LoVo (cell line): ENCODE measurements at regions not wholly inside any gene's neighbourhood (a gene's known extent, or its start where the extent isn't known, plus 50 kb on each side); places are given as distances from the start of the nearest gene placed in this dataset.
"Not testable (repeated sequence)": the region's sequence is repeated elsewhere in the genome, so short reads cannot be mapped to it uniquely, and the experiment has no call there.

Experiments used
- DNase-seq: peaks from one replicate; pipeline ENCODE4 v3.0.0-alpha.2; 2016; ENCODE audit warnings: low spot score

GRCh38 chr3:181265750-181266333 lies 276.3 kb upstream of the DNAJC19 start:
- DNase-seq = peak; percentile 7

- DNase-seq = no peak
Measured at GRCh38 chr3:181264486-181264885, 274.9 kb upstream of the DNAJC19 start.

DNA sequence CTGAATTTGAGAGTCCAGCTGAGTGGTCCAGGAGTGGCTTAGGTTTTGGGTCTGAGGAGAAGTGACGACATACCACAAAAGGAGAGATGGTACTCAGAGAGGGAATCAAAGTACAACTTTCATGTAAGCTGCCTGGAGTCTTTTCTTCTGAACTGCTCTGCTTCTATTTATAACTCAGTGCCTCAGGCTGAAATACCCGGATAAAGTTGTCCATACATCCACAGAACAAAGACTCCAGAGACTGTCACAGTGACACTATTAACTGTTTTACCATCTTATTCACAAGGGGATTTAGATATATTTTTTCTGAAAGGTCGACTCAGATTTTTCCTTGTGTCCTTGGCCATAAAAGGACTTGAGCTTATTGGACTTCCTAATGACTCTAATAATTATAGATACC lies 264.3 kb upstream of the DNAJC19 start:
- no peak for DNase-seq

DNA sequence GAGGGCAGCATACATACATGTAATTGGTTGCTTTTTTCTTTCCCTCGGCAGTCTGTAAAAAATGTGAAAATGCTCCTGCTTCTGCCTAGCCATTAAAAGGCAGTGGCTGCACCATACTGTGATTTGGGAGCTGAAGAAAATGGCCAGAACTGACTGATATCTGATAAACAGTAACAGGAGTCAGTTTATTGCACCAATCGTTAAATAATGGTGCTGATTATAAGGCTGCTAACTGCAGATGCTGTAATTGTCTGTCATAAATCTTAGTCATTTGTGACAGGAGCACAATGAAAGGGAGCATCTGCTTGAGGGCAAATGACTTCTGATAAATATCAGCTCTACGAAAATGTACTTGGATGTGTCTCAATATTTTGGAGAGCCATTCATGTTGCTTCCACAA lies 263.1 kb upstream of the DNAJC19 start:
- no peak for DNase-seq

DNA sequence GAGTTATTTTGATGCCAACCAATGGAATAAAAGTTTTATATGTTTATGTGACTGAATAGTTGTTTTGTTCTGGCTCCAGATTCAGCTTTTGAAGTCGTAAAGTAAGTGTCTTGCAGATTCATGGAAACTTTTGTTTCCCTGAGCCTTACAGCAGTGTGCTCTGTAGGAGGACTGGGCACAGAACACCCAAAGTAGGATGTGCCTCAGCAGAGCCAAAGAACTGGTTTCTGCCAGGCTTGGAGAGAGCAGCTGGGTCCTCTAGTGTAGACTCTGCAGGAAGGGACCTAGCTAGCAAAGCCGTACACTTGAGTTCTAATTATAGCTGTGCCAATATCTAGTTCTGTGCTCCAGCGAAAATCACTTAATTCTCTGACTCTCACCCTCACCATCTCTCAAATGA lies 261.2 kb upstream of the DNAJC19 start:
- no peak for DNase-seq

GRCh38 chr3:181239441-181239840 lies 249.9 kb upstream of the DNAJC19 start:
- no peak for DNase-seq

DNA sequence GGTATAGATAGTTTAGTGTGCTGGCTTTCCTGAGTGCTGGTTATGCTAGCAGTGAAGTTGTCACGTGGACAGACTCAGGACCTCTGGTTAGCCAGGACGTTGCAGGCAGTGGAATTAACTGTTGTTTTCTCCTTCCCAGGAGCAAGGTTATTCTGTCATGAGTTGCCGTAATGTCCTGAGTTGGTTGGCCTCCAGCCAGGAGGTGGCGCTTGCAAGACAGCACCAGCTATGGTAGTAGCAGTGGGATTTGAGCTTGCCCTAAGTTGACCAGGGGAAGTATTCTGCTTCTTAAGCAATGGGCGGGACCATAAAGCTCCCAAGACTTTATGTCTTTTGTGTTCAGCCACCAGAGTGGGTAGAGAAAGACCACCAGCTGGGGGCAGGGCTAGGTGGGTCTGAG lies 240.7 kb upstream of the DNAJC19 start:
- DNase-seq = no peak

DNA sequence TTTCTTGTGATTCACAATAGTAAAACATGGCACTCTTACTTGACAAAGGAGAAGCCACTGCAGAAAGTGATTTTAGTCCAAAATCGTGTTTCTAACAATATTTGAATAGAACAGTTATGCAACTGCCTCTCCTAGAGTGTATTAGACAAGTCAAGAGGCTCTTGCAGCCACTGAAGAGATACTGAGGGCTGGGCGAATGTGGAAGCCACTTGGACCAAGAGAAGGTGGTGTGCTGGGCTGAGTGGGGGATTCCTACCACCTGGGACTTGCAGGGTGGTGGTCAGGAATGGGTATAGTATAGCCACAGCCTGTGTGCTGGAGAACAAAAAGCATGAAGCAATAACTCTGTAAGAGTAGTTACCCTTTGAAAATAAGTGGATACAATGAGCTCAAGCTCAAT lies 223.8 kb upstream of the DNAJC19 start:
- DNase-seq = no peak

GRCh38 chr3:181212271-181212670 lies 222.7 kb upstream of the DNAJC19 start:
- DNase-seq = no peak

DNA sequence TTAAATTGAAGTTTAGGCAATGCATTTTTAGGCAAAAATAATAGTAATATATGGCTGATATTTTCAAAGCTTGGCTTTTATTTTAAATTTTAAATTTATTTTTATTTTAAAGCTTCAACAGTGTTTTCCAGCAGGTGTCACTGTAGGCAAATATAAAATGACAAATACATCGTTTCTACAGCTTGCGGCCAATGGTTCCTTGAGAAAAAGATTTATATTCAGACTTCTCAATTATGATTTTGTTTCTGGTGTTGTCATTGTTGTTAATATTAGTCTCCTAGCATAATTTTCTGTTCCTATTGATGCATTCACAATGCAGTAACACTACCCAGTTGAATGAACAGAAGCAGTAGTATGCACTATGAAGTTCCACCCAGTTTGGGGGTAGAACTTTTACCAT lies 220.7 kb upstream of the DNAJC19 start:
- DNase-seq = peak; percentile 8

GRCh38 chr3:181189556-181189955 lies 200.0 kb upstream of the DNAJC19 start:
- no peak for DNase-seq

DNA sequence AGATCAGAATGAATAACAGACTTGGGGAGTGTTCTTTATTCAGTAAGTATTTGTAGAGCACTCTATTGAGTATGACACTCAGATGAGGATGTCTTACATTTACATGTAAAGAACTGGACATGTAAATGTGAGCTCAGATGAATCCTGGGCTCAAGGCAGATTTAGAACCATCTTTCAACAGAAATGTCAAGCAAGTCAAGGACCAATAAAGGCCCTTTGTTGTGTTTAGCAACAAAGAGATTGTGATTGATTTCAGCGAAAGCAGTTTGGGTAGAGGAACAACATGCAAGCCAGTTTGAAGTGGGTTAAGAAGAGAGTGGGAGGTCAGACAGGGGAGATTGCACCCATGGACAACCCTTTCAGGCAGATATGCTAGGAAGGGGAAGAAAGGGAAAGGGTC lies 194.2 kb upstream of the DNAJC19 start:
- no peak for DNase-seq

DNA sequence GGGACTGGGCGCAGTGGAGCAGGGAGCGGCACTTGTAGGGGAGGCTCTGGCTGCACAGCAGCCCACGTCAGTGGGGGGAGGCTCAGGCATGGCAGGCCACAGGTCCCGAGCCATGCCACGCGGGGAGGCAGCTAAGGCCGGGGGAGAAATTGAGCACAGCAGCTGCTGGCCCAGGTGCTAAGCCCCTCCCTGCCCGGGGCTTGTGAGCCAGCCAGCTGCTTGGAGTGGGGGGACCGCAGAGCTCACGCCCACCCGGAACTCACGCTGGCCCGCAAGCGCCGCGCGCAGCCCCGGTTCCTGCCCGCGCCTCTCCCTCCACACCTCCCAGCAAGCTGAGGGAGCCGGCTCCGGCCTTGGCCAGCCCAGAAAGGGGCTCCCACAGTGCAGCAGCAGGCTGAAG lies 193.5 kb upstream of the DNAJC19 start:
- not testable (repeated sequence) for DNase-seq

GRCh38 chr3:181178991-181179390 lies 189.5 kb upstream of the DNAJC19 start:
- no peak for DNase-seq

DNA sequence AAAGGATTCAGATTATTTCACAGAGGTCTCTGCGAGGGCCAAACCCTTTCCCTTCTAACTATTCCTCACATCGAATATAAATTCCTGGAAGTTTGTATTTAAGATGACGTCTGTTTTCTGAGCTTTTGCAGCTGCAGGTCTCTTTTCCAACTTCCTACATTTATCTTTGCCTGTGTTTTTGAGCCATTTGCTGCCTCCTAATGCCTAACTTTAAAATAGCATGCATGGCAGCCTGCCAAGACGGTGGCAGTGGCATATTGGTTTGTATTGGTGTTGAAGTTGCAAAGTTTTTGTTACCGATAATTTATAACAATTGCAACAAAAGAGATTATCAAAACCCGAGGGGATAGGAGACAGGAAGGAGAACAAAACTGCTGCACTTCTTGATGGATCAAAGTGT lies 187.1 kb upstream of the DNAJC19 start:
- DNase-seq = peak; percentile 43

- DNase-seq = no peak
Measured at GRCh38 chr3:181174676-181175233, 185.2 kb upstream of the DNAJC19 start.

- DNase-seq = no peak
Measured at GRCh38 chr3:181174022-181174421, 184.5 kb upstream of the DNAJC19 start.

DNA sequence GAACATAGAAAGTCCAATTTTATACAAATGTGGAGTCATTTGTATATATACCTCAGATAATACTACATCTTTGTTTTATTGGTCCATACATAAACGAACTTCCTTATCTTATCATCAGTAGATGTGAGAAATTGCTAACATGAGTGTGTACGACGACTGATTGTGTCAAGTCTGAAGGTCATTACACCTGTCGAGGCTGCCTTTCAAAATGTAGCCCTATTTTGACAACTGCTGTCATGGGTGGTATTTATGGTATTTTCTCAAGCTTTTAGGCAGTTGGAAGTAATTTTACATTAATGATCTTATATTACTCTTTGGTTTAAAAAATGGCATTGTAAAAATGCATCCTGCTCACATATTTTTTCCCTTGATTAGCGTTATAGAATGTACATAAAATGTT lies 183.7 kb upstream of the DNAJC19 start:
- no peak for DNase-seq

DNA sequence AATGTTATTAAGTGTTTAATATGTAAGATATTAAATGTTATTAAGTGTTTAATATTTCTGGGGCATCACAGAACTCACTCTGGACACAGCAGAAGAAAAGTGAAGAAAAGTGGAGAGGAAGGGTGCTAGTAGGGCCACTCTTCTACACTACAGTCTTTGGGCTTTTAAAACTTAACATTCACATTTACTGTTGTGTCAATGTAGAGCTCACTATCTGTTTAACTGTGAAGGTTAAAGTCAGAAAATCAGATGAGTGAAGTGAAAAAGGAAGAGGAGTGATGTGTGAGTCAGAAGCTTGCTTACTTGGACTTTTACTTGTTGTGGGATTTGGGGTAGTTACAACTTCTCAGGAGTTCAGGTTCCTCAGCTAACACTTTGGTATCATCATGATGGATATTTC lies 145.3 kb upstream of the DNAJC19 start:
- no peak for DNase-seq

GRCh38 chr3:181133832-181134231 lies 144.3 kb upstream of the DNAJC19 start:
- DNase-seq = no peak

- DNase-seq = no peak
Measured at GRCh38 chr3:181105646-181106045, 116.1 kb upstream of the DNAJC19 start.

GRCh38 chr3:181103605-181104004 lies 114.1 kb upstream of the DNAJC19 start:
- peak; percentile 18 for DNase-seq

DNA sequence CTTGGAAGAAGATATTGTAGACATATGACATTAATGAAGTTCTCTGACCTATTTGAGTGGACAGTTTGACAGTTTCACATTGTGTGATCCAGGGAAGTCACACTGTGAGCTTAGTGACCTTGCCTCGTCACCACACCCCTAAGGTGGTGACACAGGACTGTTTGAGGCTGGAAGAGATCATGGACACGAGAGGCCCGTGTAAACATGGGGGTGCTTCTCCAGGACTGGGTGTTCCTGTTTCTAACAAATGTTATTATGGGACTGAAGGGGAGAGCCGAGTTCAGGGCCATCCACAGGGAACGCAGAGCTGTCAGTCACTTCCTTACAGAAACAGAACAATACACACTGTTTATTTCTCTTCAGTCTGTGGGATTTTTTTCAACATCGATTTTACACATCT lies 96.5 kb upstream of the DNAJC19 start:
- no peak for DNase-seq

DNA sequence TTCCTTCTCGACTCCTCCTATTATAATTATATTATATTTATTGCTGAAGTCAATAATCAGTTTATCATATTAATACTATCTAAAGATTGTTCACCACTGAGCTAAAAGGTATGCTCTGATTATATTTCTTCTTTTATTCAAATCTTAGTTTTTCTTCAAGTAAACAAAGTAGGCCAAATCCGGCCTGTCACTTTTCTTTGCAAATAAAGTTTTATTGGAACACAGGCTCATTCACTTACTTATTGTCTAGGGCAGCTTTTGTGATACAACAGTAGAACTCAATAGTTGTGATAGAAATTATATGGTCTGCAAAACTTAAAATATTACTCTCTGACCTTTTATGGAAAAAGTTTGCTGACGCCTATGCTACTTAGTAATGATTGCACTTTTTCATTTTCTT lies 92.4 kb upstream of the DNAJC19 start:
- no peak for DNase-seq

DNA sequence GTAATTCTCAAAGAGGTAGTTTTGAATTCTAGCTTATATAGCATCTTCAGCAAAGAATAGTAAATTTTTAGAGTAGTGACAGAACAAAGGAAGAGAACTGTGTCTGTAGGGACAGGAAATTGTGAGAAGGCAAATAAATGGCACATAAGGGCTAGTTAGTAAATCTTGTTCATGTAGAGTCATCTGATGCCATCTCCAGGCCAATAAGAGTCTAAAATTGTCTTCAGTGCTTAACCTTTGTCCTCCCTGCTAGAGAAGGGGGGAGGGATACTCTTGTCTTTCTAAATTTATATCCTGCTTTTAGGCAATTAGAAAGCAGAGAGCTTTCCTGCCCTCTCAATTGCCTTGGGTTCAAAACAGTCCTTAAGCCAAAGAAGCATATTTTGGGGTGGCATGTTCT lies 87.0 kb upstream of the DNAJC19 start:
- no peak for DNase-seq
